GM12878 (cell line): ENCODE measurements at regions not wholly inside any gene's neighbourhood (a gene's known extent, or its start where the extent isn't known, plus 50 kb on each side); places are given as distances from the start of the nearest gene placed in this dataset.

Source experiments
- ATAC-seq: fragments of 200-7000 bp; cut with Tn5 transposase; 3 replicates; pipeline ENCODE4 v1.9.1; 2020; ENCODE audit warnings: mild to moderate bottlenecking, moderate library complexity
- BruUV-seq: library from RNA; stranded (reverse); fragments of 400-500 nt; replicated peaks from 2 replicates; lab custom pipeline; 2021; lab: Mats Ljungman, UMichigan
- CTCF ChIA-PET: fragments of 300-600 bp; sonication (Branson Sonifier 250); formaldehyde crosslinking; extraction: SDS; loops from one replicate; lab custom pipeline; 2021; ENCODE audit warnings: inconsistent platforms; lab: Yijun Ruan, JAX
- POLR2A ChIA-PET: fragments of 350-600 bp; formaldehyde crosslinking; extraction: SDS; loops from one replicate; lab custom pipeline; 2021; ENCODE audit warnings: inconsistent platforms; lab: Charles Lee
- RAD21 ChIA-PET: fragments of 300-600 bp; sonication (Branson Sonifier 250); formaldehyde crosslinking; loops from one replicate; lab custom pipeline; 2023; ENCODE audit warnings: antibody characterized with exemption; ENCODE audit not compliant: unreplicated experiment; lab: Charles Lee
- SMC1A ChIA-PET: fragments of 300-600 bp; sonication (Branson Sonifier 250); formaldehyde crosslinking; loops from one replicate; lab custom pipeline; 2023; ENCODE audit not compliant: unreplicated experiment, uncharacterized antibody; lab: Charles Lee
- DNase-seq: peaks from one replicate; pipeline ENCODE4 v3.0.0-alpha.2; 2011; ENCODE audit warnings: low read depth, low spot score
- FAIRE-seq: peaks from 3 replicates; lab custom pipeline; 2011; peaks lifted over from hg19 to GRCh38; lab: Jason Lieb, UNC
- H2AFZ ChIP-seq: 2 replicates; pipeline ENCODE4 v1.6.0; 2011; ENCODE audit warnings: low read depth, low read length, control low read depth; ENCODE audit not compliant: control insufficient read depth
- H3K27ac ChIP-seq: 2 replicates; pipeline ENCODE4 v1.5.1; 2011; ENCODE audit warnings: control low read depth; ENCODE audit not compliant: control insufficient read depth, insufficient read depth
- H3K27me3 ChIP-seq, 2 experiments: replicated peaks in 1 of 2; 2 replicates each; pipeline versions ENCODE4 v1.6.0 to v1.6.1; 2011; ENCODE audit warnings: low read length in 1 of 2; ENCODE audit not compliant: control insufficient read depth in 2 of 2, insufficient read depth in 2 of 2
- H3K36me3 ChIP-seq, 2 experiments: 2 replicates each; pipeline ENCODE4 v1.5.1; 2011; ENCODE audit warnings: low read length in 1 of 2; ENCODE audit not compliant: control insufficient read depth in 2 of 2, insufficient read depth in 2 of 2
- H3K4me1 ChIP-seq: 2 replicates; pipeline ENCODE4 v1.6.1; 2011; ENCODE audit warnings: mild to moderate bottlenecking, low read length, moderate library complexity, mixed read lengths; ENCODE audit not compliant: control insufficient read depth, insufficient read depth
- H3K4me2 ChIP-seq: 2 replicates; pipeline ENCODE4 v1.6.0; 2011; ENCODE audit warnings: control low read depth; ENCODE audit not compliant: control insufficient read depth, insufficient read depth
- H3K4me3 ChIP-seq: fragments of 200-600 bp; sonication (generic); 2 replicates; pipeline ENCODE4 v1.5.1; 2016
- H3K79me2 ChIP-seq: 2 replicates; pipeline ENCODE4 v1.6.0; 2011; ENCODE audit warnings: low read length; ENCODE audit not compliant: control insufficient read depth, insufficient read depth
- H3K9ac ChIP-seq: 2 replicates; pipeline ENCODE4 v1.8.0; 2011; ENCODE audit warnings: low read length, control low read depth, mixed read lengths; ENCODE audit not compliant: control insufficient read depth, insufficient read depth
- H3K9me3 ChIP-seq: replicated peaks from 3 replicates; pipeline ENCODE4 v1.5.1; 2011; ENCODE audit warnings: mild to moderate bottlenecking, low read length; ENCODE audit not compliant: control insufficient read depth, insufficient read depth
- H4K20me1 ChIP-seq: 2 replicates; pipeline ENCODE4 v1.6.0; 2011; ENCODE audit not compliant: control insufficient read depth, insufficient read depth
- CBX5 ChIP-seq: sonication (generic); IDR thresholded peaks from 2 replicates; pipeline ENCODE4 v1.6.1; 2016; ENCODE audit warnings: low read depth, moderate library complexity, mild to moderate bottlenecking, inconsistent platforms
- JUNB ChIP-seq: IDR thresholded peaks from 2 replicates; pipeline ENCODE4 v1.6.1; 2016; ENCODE audit warnings: antibody characterized with exemption, mild to moderate bottlenecking
- MYC ChIP-seq: IDR thresholded peaks from 2 replicates; pipeline ENCODE4 v1.6.1; 2011; ENCODE audit warnings: mild to moderate bottlenecking, low read length, moderate library complexity, inconsistent platforms; ENCODE audit not compliant: insufficient read depth, insufficient replicate concordance, insufficient read length, severe bottlenecking
- POLR2AphosphoS2 ChIP-seq: IDR thresholded peaks from 2 replicates; pipeline ENCODE4 v1.6.1; 2011; ENCODE audit warnings: low read depth, mild to moderate bottlenecking, low read length, improper control_type of control experiment, moderate library complexity
- WGBS: methylation state at CpG from one replicate; pipeline ENCODE4 v1.1.6; 2016; ENCODE audit warnings: low lambda C conversion rate; ENCODE audit not compliant: insufficient replicate concordance, insufficient coverage; ENCODE audit errors: missing lambda C conversion rate; 5-methylcytosine and 5-hydroxymethylcytosine counted together
- in situ Hi-C: fragments of 300-500 bp; cut with MboI; formaldehyde crosslinking; loops from 9 replicates; pipeline ENCODE4 v1.14.3; 2018; ENCODE audit warnings: mixed read lengths
- intact Hi-C: fragments of 100-400 bp; cut with micrococcal nuclease; formaldehyde crosslinking; loops from one replicate; pipeline ENCODE4 v1.14.2; 2022; ENCODE audit not compliant: unreplicated experiment
- TF ChIP-seq, protein P1 (sequence below): IDR thresholded peaks from 2 replicates; pipeline ENCODE4 v1.6.1; 2012; ENCODE audit warnings: low read depth, low read length, improper control_type of control experiment
- TF ChIP-seq, protein P2 (sequence below): fragments of 450-650 bp; IDR thresholded peaks from 2 replicates; pipeline ENCODE4 v1.6.1; 2017; ENCODE audit warnings: mild to moderate bottlenecking, moderate library complexity
- TF ChIP-seq, protein P3 (sequence below): fragments of 450-650 bp; IDR thresholded peaks from 2 replicates; pipeline ENCODE4 v1.6.1; 2017; ENCODE audit warnings: antibody characterized with exemption, mild to moderate bottlenecking, moderate library complexity

DNA sequence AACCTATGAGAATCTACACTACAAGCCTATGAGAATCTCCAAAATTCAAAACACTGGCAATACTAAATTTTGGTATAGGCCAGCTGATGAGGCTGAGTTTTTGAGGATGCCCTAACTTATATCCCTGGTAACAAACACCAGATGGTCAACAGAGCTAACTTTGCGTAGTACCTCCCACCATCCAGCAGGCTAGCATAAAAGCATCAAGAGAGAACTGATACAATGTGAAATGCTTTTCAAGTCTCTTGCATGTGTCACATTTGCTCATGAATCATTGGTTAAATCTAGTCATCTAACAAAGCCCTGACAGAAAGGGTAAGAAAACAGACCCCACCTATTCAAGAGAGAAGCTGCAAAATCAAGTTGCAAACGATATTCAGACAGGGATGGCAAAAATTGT, 1609.7 kb upstream of the CDH9 start:
- Histone ChIP-seq H3K36me3 (no peaks in the 10 kb centered on the region), H3K9me3 (no peaks in the 10 kb centered on the region), H3K27ac (no peak overlapping the region), H3K9ac (no peak overlapping the region), H3K27me3 (no peaks in the 10 kb centered on the region), H2AFZ (no peak overlapping the region), H3K4me2 (no peak overlapping the region), H4K20me1 (no peaks in the 10 kb centered on the region), H3K4me3 (no peak overlapping the region), H3K79me2 (no peaks in the 10 kb centered on the region), H3K4me1 (no peaks in the 10 kb centered on the region)
- ChIA-PET SMC1A (no interaction called here), RAD21 (no interaction called here), POLR2A (no interaction called here), CTCF (interaction anchor here (1.7 kb wide), 1 partner anchor 12 kb away, joined by 3 read pairs; no protein-coding TSS in a partner anchor)
- TF ChIP-seq, protein P1, sequence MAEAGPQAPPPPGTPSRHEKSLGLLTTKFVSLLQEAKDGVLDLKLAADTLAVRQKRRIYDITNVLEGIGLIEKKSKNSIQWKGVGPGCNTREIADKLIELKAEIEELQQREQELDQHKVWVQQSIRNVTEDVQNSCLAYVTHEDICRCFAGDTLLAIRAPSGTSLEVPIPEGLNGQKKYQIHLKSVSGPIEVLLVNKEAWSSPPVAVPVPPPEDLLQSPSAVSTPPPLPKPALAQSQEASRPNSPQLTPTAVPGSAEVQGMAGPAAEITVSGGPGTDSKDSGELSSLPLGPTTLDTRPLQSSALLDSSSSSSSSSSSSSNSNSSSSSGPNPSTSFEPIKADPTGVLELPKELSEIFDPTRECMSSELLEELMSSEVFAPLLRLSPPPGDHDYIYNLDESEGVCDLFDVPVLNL = no peak
- TF ChIP-seq, protein P2, sequence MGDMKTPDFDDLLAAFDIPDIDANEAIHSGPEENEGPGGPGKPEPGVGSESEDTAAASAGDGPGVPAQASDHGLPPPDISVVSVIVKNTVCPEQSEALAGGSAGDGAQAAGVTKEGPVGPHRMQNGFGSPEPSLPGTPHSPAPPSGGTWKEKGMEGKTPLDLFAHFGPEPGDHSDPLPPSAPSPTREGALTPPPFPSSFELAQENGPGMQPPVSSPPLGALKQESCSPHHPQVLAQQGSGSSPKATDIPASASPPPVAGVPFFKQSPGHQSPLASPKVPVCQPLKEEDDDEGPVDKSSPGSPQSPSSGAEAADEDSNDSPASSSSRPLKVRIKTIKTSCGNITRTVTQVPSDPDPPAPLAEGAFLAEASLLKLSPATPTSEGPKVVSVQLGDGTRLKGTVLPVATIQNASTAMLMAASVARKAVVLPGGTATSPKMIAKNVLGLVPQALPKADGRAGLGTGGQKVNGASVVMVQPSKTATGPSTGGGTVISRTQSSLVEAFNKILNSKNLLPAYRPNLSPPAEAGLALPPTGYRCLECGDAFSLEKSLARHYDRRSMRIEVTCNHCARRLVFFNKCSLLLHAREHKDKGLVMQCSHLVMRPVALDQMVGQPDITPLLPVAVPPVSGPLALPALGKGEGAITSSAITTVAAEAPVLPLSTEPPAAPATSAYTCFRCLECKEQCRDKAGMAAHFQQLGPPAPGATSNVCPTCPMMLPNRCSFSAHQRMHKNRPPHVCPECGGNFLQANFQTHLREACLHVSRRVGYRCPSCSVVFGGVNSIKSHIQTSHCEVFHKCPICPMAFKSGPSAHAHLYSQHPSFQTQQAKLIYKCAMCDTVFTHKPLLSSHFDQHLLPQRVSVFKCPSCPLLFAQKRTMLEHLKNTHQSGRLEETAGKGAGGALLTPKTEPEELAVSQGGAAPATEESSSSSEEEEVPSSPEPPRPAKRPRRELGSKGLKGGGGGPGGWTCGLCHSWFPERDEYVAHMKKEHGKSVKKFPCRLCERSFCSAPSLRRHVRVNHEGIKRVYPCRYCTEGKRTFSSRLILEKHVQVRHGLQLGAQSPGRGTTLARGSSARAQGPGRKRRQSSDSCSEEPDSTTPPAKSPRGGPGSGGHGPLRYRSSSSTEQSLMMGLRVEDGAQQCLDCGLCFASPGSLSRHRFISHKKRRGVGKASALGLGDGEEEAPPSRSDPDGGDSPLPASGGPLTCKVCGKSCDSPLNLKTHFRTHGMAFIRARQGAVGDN = no peak
- TF ChIP-seq MYC = no peak
- TF ChIP-seq, protein P3, sequence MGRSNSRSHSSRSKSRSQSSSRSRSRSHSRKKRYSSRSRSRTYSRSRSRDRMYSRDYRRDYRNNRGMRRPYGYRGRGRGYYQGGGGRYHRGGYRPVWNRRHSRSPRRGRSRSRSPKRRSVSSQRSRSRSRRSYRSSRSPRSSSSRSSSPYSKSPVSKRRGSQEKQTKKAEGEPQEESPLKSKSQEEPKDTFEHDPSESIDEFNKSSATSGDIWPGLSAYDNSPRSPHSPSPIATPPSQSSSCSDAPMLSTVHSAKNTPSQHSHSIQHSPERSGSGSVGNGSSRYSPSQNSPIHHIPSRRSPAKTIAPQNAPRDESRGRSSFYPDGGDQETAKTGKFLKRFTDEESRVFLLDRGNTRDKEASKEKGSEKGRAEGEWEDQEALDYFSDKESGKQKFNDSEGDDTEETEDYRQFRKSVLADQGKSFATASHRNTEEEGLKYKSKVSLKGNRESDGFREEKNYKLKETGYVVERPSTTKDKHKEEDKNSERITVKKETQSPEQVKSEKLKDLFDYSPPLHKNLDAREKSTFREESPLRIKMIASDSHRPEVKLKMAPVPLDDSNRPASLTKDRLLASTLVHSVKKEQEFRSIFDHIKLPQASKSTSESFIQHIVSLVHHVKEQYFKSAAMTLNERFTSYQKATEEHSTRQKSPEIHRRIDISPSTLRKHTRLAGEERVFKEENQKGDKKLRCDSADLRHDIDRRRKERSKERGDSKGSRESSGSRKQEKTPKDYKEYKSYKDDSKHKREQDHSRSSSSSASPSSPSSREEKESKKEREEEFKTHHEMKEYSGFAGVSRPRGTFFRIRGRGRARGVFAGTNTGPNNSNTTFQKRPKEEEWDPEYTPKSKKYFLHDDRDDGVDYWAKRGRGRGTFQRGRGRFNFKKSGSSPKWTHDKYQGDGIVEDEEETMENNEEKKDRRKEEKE = no peak
- no peak for TF ChIP-seq JUNB
- TF ChIP-seq CBX5 = no peak
- TF ChIP-seq POLR2AphosphoS2 = no peak
- no peak for ATAC-seq
- intact Hi-C loops (no loop called here), in situ Hi-C loops (no loop called here)
- FAIRE-seq = no peak
- 25% methylated on average over 2 of the region's 2 CpGs for WGBS
- no peak for DNase-seq
- BruUV-seq = no TSS peak
